ENCODE measurements at regions not wholly inside any gene's neighbourhood (a gene's known extent, or its start where the extent isn't known, plus 50 kb on each side); places are given as distances from the start of the nearest gene placed in this dataset.
"Not testable (repeated sequence)": the region's sequence is repeated elsewhere in the genome, so short reads cannot be mapped to it uniquely, and the experiment has no call there.

DNA sequence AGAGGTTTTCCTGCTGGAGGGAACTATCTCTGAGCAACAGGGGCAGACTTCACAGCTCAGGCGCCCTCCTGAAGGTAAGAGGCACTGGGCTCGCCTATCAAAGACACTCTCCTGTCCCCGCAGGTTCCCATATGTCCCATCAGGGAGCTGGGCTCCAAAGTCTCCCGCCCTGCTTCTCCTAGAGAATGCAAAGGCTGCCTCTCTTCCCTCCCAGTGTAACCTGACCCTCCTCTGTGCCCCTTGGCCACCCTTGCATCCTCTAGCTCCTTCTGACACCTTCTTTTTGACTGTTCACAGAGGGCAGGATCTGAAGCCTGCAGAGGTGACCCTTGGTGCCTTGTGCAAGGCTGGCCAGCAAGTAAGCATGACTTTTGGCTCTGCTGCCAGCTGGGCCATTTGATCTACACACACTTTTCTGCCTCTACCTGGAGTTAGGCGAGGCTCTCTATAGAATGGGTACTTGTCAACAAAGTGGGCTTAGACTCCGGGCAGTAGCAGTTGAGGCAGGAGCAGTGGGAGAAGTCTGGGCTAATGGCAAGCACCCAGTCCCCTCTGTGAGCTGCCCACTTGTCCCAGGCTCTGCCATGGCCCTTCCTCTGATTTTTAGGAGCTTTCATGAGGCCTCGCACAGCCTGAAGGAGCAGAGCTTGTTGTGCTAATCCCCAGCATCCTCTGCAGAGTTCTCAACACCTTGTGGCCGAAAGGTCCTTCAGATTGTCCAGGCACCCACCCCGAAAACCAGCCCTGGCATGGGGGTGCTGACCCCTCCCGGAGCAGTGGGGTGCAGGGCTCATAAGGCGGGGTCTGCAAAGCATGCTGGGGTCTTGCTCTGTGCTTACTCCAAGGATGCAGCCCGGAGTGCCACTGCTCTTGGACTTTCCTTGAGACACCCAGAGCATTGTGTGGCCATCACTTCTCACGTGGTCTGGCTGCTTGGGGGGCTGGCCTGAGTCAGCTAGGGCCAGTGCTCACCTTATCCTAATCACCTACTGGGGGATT, 122.9 kb downstream of the METRNL start:
- no peaks in the 10 kb centered on the region for H3K36me3 ChIP-seq (ENCODE audit: low read depth, missing control alignments)
- intact Hi-C loops (cut with DNase I; ENCODE audit: low total_unique reads): no loop called here
- WGBS, 2 donors: 93 to 96% methylated on average over 9 to 13 of the region's 13 CpGs
- DNase-seq: peak; percentile 11
- no peaks in the 10 kb centered on the region for H3K9me3 ChIP-seq
- H3K4me3 ChIP-seq: no peak overlapping the region
- TF ChIP-seq, protein P1, sequence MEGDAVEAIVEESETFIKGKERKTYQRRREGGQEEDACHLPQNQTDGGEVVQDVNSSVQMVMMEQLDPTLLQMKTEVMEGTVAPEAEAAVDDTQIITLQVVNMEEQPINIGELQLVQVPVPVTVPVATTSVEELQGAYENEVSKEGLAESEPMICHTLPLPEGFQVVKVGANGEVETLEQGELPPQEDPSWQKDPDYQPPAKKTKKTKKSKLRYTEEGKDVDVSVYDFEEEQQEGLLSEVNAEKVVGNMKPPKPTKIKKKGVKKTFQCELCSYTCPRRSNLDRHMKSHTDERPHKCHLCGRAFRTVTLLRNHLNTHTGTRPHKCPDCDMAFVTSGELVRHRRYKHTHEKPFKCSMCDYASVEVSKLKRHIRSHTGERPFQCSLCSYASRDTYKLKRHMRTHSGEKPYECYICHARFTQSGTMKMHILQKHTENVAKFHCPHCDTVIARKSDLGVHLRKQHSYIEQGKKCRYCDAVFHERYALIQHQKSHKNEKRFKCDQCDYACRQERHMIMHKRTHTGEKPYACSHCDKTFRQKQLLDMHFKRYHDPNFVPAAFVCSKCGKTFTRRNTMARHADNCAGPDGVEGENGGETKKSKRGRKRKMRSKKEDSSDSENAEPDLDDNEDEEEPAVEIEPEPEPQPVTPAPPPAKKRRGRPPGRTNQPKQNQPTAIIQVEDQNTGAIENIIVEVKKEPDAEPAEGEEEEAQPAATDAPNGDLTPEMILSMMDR (IDR thresholded peaks at IDR 0.05): no peak
- TF ChIP-seq POLR2A (IDR thresholded peaks at IDR 0.05): no peak
- H3K27ac ChIP-seq: peak overlapping the region; percentile 11 to 28
- no peaks in the 10 kb centered on the region for H3K27me3 ChIP-seq
- peaks cover 9% of the 10 kb centered on the region for H3K4me1 ChIP-seq

DNA sequence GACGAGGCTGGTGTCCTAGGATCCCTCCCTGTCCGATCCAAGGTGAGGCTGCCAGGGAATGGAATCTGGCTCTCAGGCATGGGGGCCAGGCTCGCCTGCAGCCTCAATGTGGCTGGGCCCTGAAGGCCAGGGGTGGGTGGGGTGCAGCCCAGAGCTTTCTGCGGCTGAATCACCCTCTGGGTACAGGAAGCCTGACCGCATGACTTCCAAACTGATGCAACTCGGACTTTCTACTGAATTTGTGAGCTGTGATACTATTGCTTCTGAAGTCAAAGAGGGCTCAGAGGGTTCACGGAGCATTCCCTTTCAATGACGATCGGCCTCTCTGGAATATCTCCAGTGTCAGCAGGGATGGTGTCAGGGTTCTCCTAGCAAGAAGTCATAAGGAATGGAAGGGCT, 123.7 kb downstream of the METRNL start:
- intact Hi-C loops (cut with DNase I; ENCODE audit: low total_unique reads): no loop called here
- no peaks in the 10 kb centered on the region for H3K36me3 ChIP-seq (ENCODE audit: low read depth, missing control alignments)
- no peaks in the 10 kb centered on the region for H3K9me3 ChIP-seq
- no peak overlapping the region for H3K4me3 ChIP-seq
- WGBS, 2 donors: 44 to 87% methylated on average over 6 to 9 of the region's 9 CpGs
- DNase-seq: peak; percentile 61
- H3K27me3 ChIP-seq: no peaks in the 10 kb centered on the region
- no peak for TF ChIP-seq POLR2A (IDR thresholded peaks at IDR 0.05)
- TF ChIP-seq, protein P1 (IDR thresholded peaks at IDR 0.05): no peak
- H3K4me1 ChIP-seq: peaks cover 9% of the 10 kb centered on the region
- H3K27ac ChIP-seq: peak overlapping the region; percentile 55 to 74

DNA sequence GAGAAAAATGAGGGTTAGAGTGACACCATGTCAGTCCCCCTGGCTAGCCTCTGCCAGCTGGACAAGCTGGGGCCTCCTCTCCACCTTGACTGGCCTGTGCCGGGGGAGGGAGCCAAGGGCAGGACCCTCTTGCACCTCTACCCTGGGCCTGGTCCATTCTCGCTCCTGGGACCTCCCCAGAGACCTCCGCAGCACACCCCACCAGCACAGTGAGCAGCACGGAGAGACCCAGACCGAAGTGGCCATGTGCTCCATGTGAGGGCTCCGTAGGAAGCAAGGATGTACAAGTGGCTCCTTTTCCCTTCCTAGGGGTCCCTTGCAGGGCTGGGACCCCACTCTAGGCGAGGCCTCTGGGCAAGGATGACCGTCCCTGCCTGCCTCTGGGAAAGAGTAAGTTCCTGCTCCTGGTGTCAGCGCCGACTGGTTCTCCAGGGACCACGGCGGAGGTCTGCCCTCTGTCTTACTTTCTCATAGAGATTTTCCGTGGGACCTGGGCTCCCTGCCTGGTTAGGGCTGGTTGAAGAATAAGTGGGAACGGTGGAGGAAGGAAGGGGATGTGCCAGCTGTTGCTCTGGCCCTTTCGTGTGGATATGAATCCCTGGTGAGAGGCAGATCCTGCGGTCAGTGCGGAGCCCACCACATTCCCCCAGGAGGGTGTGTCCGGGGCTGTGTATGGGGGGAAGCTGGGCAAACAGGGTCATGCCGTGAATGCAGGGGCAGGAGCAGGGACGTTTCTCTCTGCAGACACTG, 124.2 kb downstream of the METRNL start:
- intact Hi-C loops (cut with DNase I; ENCODE audit: low total_unique reads): no loop called here
- no peak for TF ChIP-seq POLR2A (IDR thresholded peaks at IDR 0.05)
- TF ChIP-seq, protein P1 (IDR thresholded peaks at IDR 0.05): peak in 1 of 3 experiments; percentile 1
- Histone ChIP-seq H3K27me3 (no peaks in the 10 kb centered on the region), H3K36me3 (ENCODE audit: low read depth, missing control alignments) (no peaks in the 10 kb centered on the region), H3K27ac (peak overlapping the region; percentile 55 to 74), H3K4me3 (no peak overlapping the region), H3K4me1 (peaks cover 9% of the 10 kb centered on the region), H3K9me3 (no peaks in the 10 kb centered on the region)
- peak; percentile 16 for DNase-seq
- WGBS, 2 donors: 74 to 76% methylated on average over 12 to 20 of the region's 20 CpGs

DNA sequence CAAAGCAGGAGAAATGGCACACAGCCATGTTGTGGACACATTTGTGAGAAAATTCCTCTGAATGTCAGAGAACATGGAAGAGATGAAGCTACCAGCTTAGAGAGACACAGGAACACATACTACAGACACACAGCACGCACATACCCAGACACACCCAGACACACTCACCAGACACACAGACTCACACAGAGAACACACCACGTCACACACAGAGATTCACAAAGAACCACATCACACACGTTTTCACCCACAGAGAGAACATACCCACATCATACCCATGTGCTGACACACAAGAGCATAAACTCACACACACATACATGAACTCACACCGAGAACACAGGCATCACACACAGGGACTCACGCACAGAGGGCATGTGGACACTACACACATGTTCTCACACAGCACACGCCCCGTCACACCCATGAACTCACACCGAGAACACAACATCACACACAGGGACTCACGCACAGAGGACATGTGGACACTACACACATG, 124.9 kb downstream of the METRNL start:
- H3K27me3 ChIP-seq: no peaks in the 10 kb centered on the region
- WGBS, 2 donors: 76 to 90% methylated on average over 4 to 9 of the region's 9 CpGs
- TF ChIP-seq, protein P1 (IDR thresholded peaks at IDR 0.05): no peak
- no peak for TF ChIP-seq POLR2A (IDR thresholded peaks at IDR 0.05)
- H3K36me3 ChIP-seq (ENCODE audit: low read depth, missing control alignments): no peaks in the 10 kb centered on the region
- H3K9me3 ChIP-seq: no peaks in the 10 kb centered on the region
- DNase-seq: no peak
- H3K4me1 ChIP-seq: peaks cover 9% of the 10 kb centered on the region
- peak overlapping the region in 1 of 2 donors; percentile 55 for H3K27ac ChIP-seq
- intact Hi-C loops (cut with DNase I; ENCODE audit: low total_unique reads): no loop called here
- no peak overlapping the region for H3K4me3 ChIP-seq

DNA sequence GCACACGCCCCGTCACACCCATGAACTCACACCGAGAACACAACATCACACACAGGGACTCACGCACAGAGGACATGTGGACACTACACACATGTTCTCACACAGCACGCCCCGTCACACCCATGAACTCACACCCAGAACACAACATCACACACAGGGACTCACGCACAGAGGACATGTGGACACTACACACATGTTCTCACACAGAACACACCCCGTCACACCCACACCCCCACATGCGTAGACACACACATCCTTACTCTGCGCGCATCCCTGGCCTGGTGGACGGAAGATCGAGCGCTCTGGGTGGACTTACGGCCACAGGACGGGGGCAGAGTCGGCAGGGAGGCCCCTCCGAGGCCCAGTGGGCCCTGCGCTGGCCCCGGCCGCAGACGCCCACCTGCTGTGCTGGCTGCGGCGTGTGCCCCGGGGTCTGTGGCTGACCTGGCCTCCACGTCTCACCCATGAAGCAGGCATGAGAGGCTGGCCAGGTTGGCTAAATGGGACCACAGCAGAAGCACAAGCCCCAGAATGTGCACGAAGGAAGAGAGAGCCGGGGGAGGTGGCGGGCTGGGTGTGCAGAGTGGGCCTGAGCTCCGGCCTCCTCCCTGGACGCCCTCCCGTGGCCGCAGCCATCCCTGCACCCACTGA, 125.5 kb downstream of the METRNL start:
- H3K9me3 ChIP-seq; intact Hi-C loops (cut with DNase I; ENCODE audit: low total_unique reads); H3K27me3 ChIP-seq; H3K4me1 ChIP-seq; H3K36me3 ChIP-seq (ENCODE audit: low read depth, missing control alignments); H3K27ac ChIP-seq: not testable (repeated sequence)
- peak; percentile 16 for DNase-seq
- H3K4me3 ChIP-seq: peak overlapping the region in 1 of 2 donors; percentile 23
- WGBS, 2 donors: 60 to 86% methylated on average over 1 to 15 of the region's 33 CpGs
